Astrocyte of the spinal cord (primary cell): ENCODE measurements at regions not wholly inside any gene's neighbourhood (a gene's known extent, or its start where the extent isn't known, plus 50 kb on each side); places are given as distances from the start of the nearest gene placed in this dataset.

ENCODE experiments used
- DNase-seq: peaks from one replicate; pipeline ENCODE4 v3.0.0; 2011; ENCODE audit warnings: low read depth, low spot score
- H3K4me3 ChIP-seq: 2 replicates; pipeline ENCODE4 v1.5.1; 2011; ENCODE audit warnings: low read depth, mild to moderate bottlenecking, low read length, moderate library complexity
- CTCF ChIP-seq: IDR thresholded peaks from 2 replicates; pipeline ENCODE4 v1.5.1; 2012; ENCODE audit warnings: low read depth, mild to moderate bottlenecking, low read length, inconsistent platforms
- in situ Hi-C: cut with HindIII; loops from 2 replicates; pipeline ENCODE4 v1.10.0; 2017; ENCODE audit warnings: low sequenced_read_pairs

- in situ Hi-C loops, result no loop called here
- DNase-seq, result no peak
- H3K4me3 ChIP-seq, result no peak overlapping the region
- no peak for TF ChIP-seq CTCF
Observed at GRCh38 chr11:127506647-127507046, 506.1 kb upstream of the KIRREL3 start.

- no peak for TF ChIP-seq CTCF
- in situ Hi-C loops, result no loop called here
- DNase-seq, result no peak
- H3K4me3 ChIP-seq, result no peak overlapping the region
Observed at GRCh38 chr11:127506126-127506525, 505.6 kb upstream of the KIRREL3 start.

- no peak overlapping the region for H3K4me3 ChIP-seq
- no peak for TF ChIP-seq CTCF
- no peak for DNase-seq
- in situ Hi-C loops, result no loop called here
Observed at GRCh38 chr11:127496165-127496564, 495.6 kb upstream of the KIRREL3 start.

GRCh38 chr11:127493330-127494022 is 492.9 kb upstream of the KIRREL3 start:
- in situ Hi-C loops, result no loop called here
- DNase-seq, result peak; percentile 35
- no peak overlapping the region for H3K4me3 ChIP-seq
- TF ChIP-seq CTCF, result peak; percentile 49

- H3K4me3 ChIP-seq, result no peak overlapping the region
- DNase-seq, result peak; percentile 77
- no peak for TF ChIP-seq CTCF
- in situ Hi-C loops, result no loop called here
Observed at GRCh38 chr11:127492029-127492428, 491.5 kb upstream of the KIRREL3 start.

GRCh38 chr11:127491589-127491988 is 491.0 kb upstream of the KIRREL3 start:
- TF ChIP-seq CTCF, result no peak
- in situ Hi-C loops, result no loop called here
- no peak for DNase-seq
- no peak overlapping the region for H3K4me3 ChIP-seq
